Bronchial epithelial cell (primary cell): ENCODE measurements at regions not wholly inside any gene's neighbourhood (a gene's known extent, or its start where the extent isn't known, plus 50 kb on each side); places are given as distances from the start of the nearest gene placed in this dataset.

ENCODE experiments used
- DNase-seq: peaks from one replicate; pipeline ENCODE4 v3.0.0-alpha.2; 2010; ENCODE audit warnings: low read depth
- FAIRE-seq: peaks from 2 replicates; lab custom pipeline; 2011; peaks lifted over from hg19 to GRCh38; lab: Jason Lieb, UNC
- H3K27me3 ChIP-seq: 2 replicates; pipeline ENCODE4 v1.5.1; 2011; ENCODE audit warnings: low read length; ENCODE audit not compliant: control insufficient read depth, insufficient read depth
- H3K36me3 ChIP-seq: 2 replicates; pipeline ENCODE4 v1.5.1; 2011; ENCODE audit warnings: low read length; ENCODE audit not compliant: control insufficient read depth, insufficient read depth
- H3K4me3 ChIP-seq: 2 replicates; pipeline ENCODE4 v1.5.1; 2011; ENCODE audit warnings: mild to moderate bottlenecking, low read depth, low read length, control low read depth
- TF ChIP-seq, protein P1 (sequence below): IDR thresholded peaks from 2 replicates; pipeline ENCODE4 v1.5.1; 2011; ENCODE audit warnings: mild to moderate bottlenecking, moderate library complexity, low read length, control low read depth, inconsistent platforms; ENCODE audit not compliant: insufficient read depth, severe bottlenecking

GRCh38 chr4:90007494-90008167 lies 113.0 kb downstream of the MMRN1 start:
- no peaks in the 10 kb centered on the region for H3K36me3 ChIP-seq
- TF ChIP-seq, protein P1, sequence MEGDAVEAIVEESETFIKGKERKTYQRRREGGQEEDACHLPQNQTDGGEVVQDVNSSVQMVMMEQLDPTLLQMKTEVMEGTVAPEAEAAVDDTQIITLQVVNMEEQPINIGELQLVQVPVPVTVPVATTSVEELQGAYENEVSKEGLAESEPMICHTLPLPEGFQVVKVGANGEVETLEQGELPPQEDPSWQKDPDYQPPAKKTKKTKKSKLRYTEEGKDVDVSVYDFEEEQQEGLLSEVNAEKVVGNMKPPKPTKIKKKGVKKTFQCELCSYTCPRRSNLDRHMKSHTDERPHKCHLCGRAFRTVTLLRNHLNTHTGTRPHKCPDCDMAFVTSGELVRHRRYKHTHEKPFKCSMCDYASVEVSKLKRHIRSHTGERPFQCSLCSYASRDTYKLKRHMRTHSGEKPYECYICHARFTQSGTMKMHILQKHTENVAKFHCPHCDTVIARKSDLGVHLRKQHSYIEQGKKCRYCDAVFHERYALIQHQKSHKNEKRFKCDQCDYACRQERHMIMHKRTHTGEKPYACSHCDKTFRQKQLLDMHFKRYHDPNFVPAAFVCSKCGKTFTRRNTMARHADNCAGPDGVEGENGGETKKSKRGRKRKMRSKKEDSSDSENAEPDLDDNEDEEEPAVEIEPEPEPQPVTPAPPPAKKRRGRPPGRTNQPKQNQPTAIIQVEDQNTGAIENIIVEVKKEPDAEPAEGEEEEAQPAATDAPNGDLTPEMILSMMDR = no peak
- DNase-seq (no peak), FAIRE-seq (no peak)
- no peaks in the 10 kb centered on the region for H3K27me3 ChIP-seq
- H3K4me3 ChIP-seq = no peak overlapping the region

GRCh38 chr4:90012918-90013317 lies 114.3 kb upstream of the CCSER1 start:
- TF ChIP-seq, protein P1 = no peak
- Histone ChIP-seq H3K4me3 (no peak overlapping the region), H3K36me3 (no peaks in the 10 kb centered on the region), H3K27me3 (no peaks in the 10 kb centered on the region)
- no peak for FAIRE-seq
- no peak for DNase-seq

DNA sequence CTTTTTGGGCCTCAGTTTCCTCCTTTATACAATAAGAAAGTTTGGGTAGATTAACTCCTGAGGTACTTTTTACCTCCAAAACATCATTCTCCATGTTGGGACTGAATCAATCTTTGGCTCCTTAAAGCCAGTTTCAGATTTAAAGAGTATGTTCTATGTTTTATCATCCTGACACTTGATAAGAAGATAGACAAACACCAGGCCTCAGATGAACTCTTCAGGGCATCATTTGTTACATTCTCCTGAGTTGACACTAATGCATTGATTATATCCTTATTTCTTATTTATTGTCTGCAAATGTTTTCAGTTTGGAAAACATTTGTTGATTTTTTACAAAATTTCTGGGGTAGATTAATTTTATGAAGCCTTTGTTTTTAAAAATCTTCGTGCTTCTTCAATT lies 102.7 kb upstream of the CCSER1 start:
- FAIRE-seq (no peak), DNase-seq (no peak)
- Histone ChIP-seq H3K4me3 (no peak overlapping the region), H3K36me3 (no peaks in the 10 kb centered on the region), H3K27me3 (no peaks in the 10 kb centered on the region)
- TF ChIP-seq, protein P1 = no peak

GRCh38 chr4:90025248-90025647 lies 101.9 kb upstream of the CCSER1 start:
- no peaks in the 10 kb centered on the region for H3K27me3 ChIP-seq
- TF ChIP-seq, protein P1 = peak; percentile 14
- H3K4me3 ChIP-seq = no peak overlapping the region
- FAIRE-seq (no peak), DNase-seq (peak; percentile 17)
- H3K36me3 ChIP-seq = no peaks in the 10 kb centered on the region

DNA sequence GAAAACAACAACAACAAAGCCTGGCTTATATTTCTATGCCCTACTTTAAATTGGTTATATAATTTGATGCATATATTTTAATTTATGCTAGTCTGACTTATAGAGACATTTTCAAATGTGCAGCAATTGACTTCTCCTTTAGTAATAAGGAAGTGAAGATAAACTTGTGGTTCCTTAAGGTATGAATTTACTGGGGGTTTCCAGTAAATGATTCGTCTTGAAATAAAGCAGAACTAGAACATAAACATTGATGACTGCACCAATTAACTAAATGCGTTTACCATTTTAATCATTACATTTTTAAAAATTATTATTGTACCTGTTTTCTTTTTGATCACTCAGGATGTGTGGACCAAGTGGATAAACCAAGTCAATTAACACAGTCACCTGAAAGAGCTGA lies 99.6 kb upstream of the CCSER1 start:
- TF ChIP-seq, protein P1 = no peak
- H3K36me3 ChIP-seq = no peaks in the 10 kb centered on the region
- H3K27me3 ChIP-seq = no peaks in the 10 kb centered on the region
- DNase-seq (no peak), FAIRE-seq (no peak)
- no peak overlapping the region for H3K4me3 ChIP-seq

- no peak for DNase-seq
- Histone ChIP-seq H3K4me3 (no peak overlapping the region), H3K36me3 (no peaks in the 10 kb centered on the region), H3K27me3 (no peaks in the 10 kb centered on the region)
- TF ChIP-seq, protein P1 = no peak
- no peak for FAIRE-seq
These were observed 98.7 kb upstream of the CCSER1 start for GRCh38 chr4:90028460-90028859.
